A549 (cell line): ENCODE measurements at regions not wholly inside any gene's neighbourhood (a gene's known extent, or its start where the extent isn't known, plus 50 kb on each side); places are given as distances from the start of the nearest gene placed in this dataset.
"Not testable (repeated sequence)": the region's sequence is repeated elsewhere in the genome, so short reads cannot be mapped to it uniquely, and the experiment has no call there.

Experiments
- ATAC-seq, 2 experiments: fragments of 200-7000 bp in 1 of 2; fragments of >200 bp in 1 of 2; cut with Nextera tagmentation in 1 of 2; cut with Tn5 transposase in 1 of 2; 3 replicates each; pipeline versions ENCODE4 v1.8.0 to v1.9.1; 2018 to 2020; ENCODE audit warnings: mild to moderate bottlenecking in 1 of 2, moderate library complexity in 1 of 2
- CTCF ChIA-PET: fragments of 300-600 bp; sonication (Branson Sonifier 250); formaldehyde crosslinking; extraction: SDS; loops from one replicate; lab custom pipeline; 2021; ENCODE audit warnings: antibody characterized with exemption, inconsistent platforms; lab: Yijun Ruan, JAX
- POLR2A ChIA-PET: fragments of 350-600 bp; formaldehyde crosslinking; extraction: SDS; loops from one replicate; lab custom pipeline; 2021; ENCODE audit warnings: antibody characterized with exemption, inconsistent platforms; lab: Yijun Ruan, JAX
- DNase-seq, 2 experiments: peaks; one replicate each; pipeline versions ENCODE4 v3.0.0 to v3.0.0-alpha.2; 2011 to 2016; ENCODE audit warnings: low read depth in 1 of 2, low spot score in 1 of 2
- FAIRE-seq: peaks from 2 replicates; lab custom pipeline; 2011; peaks lifted over from hg19 to GRCh38; lab: Jason Lieb, UNC
- H3K27ac ChIP-seq, 2 experiments: fragments of >200 bp; sonication (Bioruptor Twin); formaldehyde crosslinking; 3 replicates each; pipeline ENCODE4 v1.5.1; 2016 to 2017
- H3K4me1 ChIP-seq: fragments of >200 bp; sonication (Bioruptor Twin); formaldehyde crosslinking; 3 replicates; pipeline ENCODE4 v1.6.1; 2016
- H3K4me2 ChIP-seq: fragments of >200 bp; sonication (Bioruptor Twin); formaldehyde crosslinking; 3 replicates; pipeline ENCODE4 v1.6.1; 2016
- H3K4me3 ChIP-seq: fragments of >200 bp; sonication (Bioruptor Twin); formaldehyde crosslinking; 3 replicates; pipeline ENCODE4 v1.5.1; 2016
- H3K9me3 ChIP-seq: fragments of >200 bp; sonication (Bioruptor Twin); formaldehyde crosslinking; 3 replicates; pipeline ENCODE4 v1.6.1; 2016
- ESRRA ChIP-seq: fragments of 150-350 bp; IDR thresholded peaks from 2 replicates; pipeline ENCODE4 v1.6.1; 2014; ENCODE audit warnings: mild to moderate bottlenecking, low read length, borderline replicate concordance
- MAFK ChIP-seq: fragments of 450-650 bp; IDR thresholded peaks from 2 replicates; pipeline ENCODE4 v1.6.1; 2014; ENCODE audit not compliant: partially characterized antibody
- NFE2L2 ChIP-seq: fragments of 150-350 bp; conservative IDR thresholded peaks from 2 replicates; pipeline ENCODE4 v1.6.1; 2014; ENCODE audit warnings: low read length
- PHF8 ChIP-seq: fragments of 200-600 bp; sonication (generic); IDR thresholded peaks from 2 replicates; pipeline ENCODE4 v1.6.1; 2016; ENCODE audit warnings: low read depth, mild to moderate bottlenecking, antibody characterized with exemption, moderate library complexity, borderline replicate concordance
- SMC3 ChIP-seq: fragments of >200 bp; sonication (Bioruptor Twin); formaldehyde crosslinking; IDR thresholded peaks from 3 replicates; pipeline ENCODE4 v1.6.1; 2018; ENCODE audit warnings: inconsistent platforms
- WGBS: methylation state at CpG from one replicate; pipeline ENCODE4 v1.1.6; 2017; ENCODE audit errors: missing lambda C conversion rate; 5-methylcytosine and 5-hydroxymethylcytosine counted together
- TF ChIP-seq, protein P1 (sequence below): IDR thresholded peaks from 2 replicates; pipeline ENCODE4 v1.6.1; 2012; ENCODE audit warnings: low read depth, borderline replicate concordance

DNA sequence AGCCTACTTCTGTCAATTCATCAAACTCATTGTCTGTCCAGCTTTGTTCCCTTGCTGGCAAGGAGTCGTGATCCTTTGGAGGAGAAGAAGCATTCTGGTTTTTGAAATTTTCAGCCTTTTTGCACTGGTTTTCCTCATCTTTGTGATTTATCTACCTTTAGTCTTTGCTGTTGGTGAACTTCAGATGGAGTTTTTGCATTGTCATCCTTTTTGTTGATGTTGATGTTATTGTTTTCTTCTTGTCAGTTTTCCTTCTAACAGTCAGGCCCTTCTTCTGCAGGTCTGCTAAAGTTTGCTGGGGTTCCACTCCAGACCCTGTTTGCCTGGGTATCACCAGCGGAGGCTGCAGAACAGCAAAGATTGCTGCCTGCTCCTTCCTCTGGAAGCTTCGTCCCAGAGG lies 52.2 kb upstream of the KCNAB1 start:
- ATAC-seq, H3K4me3 ChIP-seq, POLR2A ChIA-PET, FAIRE-seq, H3K9me3 ChIP-seq, H3K4me1 ChIP-seq, DNase-seq, H3K4me2 ChIP-seq, H3K27ac ChIP-seq: not testable (repeated sequence)
- TF ChIP-seq NFE2L2 (0 out of 2 replicates have a peak, but pooled peaks have one; percentile 24), MAFK (peak; percentile 73)
- WGBS = 65% methylated on average over 3 of the region's 3 CpGs
- CTCF ChIA-PET = interaction anchor here (0.6 to 1.4 kb wide), 2 partner anchors 35 to 72 kb away, joined by 3 to 4 read pairs; no protein-coding TSS in a partner anchor

DNA sequence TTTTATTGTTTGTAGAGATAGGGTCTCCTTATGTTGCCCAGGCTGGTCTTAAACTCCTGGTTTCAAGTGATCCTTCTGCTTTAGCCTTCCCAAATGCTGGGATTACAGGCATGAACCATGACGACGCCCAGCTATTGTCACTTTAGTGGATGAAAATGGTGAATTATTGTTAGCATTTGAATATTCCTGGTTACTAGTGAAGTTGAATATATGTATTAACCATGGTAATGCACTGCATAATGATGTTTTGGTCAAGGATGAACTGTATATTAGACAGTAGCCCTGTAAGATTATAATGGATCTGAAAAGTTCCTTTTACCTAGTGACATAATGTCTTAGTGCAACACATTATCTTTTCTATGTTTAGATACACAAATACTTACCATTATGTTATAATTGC lies 50.4 kb upstream of the KCNAB1 start:
- WGBS = 86% methylated on average over 2 of the region's 2 CpGs
- no peak overlapping the region for H3K27ac ChIP-seq
- H3K9me3 ChIP-seq = no peaks in the 10 kb centered on the region
- ChIA-PET POLR2A (no interaction called here), CTCF (no interaction called here)
- H3K4me3 ChIP-seq = no peak overlapping the region
- FAIRE-seq = no peak
- no peak overlapping the region for H3K4me2 ChIP-seq
- no peak for ATAC-seq
- no peaks in the 10 kb centered on the region for H3K4me1 ChIP-seq
- no peak for DNase-seq
- TF ChIP-seq, protein P1, sequence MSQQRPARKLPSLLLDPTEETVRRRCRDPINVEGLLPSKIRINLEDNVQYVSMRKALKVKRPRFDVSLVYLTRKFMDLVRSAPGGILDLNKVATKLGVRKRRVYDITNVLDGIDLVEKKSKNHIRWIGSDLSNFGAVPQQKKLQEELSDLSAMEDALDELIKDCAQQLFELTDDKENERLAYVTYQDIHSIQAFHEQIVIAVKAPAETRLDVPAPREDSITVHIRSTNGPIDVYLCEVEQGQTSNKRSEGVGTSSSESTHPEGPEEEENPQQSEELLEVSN = no peak
- no peak for TF ChIP-seq PHF8
- no peak for TF ChIP-seq ESRRA
- no peak for TF ChIP-seq SMC3
- TF ChIP-seq, all 56 proteins: peak for 0
